ENCODE measurements at regions not wholly inside any gene's neighbourhood (a gene's known extent, or its start where the extent isn't known, plus 50 kb on each side); places are given as distances from the start of the nearest gene placed in this dataset.

GRCh38 chr10:131490991-131491594 lies 179.6 kb upstream of the TCERG1L start:
- Histone ChIP-seq H2AFZ (ENCODE audit: low read length) (no peak overlapping the region), H3K79me2 (ENCODE audit: low read length) (no peaks in the 10 kb centered on the region), H3F3A (ENCODE audit: low read length, unreplicated experiment) (no peaks in the 10 kb centered on the region), H3K4me2 (ENCODE audit: low read length) (no peak overlapping the region), H3K4me3 (ENCODE audit: low read length) (no peak overlapping the region), H3K9me3 (ENCODE audit: low read length) (no peaks in the 10 kb centered on the region), H3K9me2 (replicated peaks; ENCODE audit: low read length) (no peaks in the 10 kb centered on the region), H3K27me3 (ENCODE audit: low read length) (no peaks in the 10 kb centered on the region), H3K4me1 (ENCODE audit: insufficient read depth, low read length) (no peaks in the 10 kb centered on the region), H3K36me3 (ENCODE audit: low read depth, low read length) (no peaks in the 10 kb centered on the region), H3K27ac (ENCODE audit: low read length) (no peak overlapping the region), H4K20me1 (ENCODE audit: low read length) (no peaks in the 10 kb centered on the region), H3K9ac (ENCODE audit: low read length) (no peak overlapping the region)
- ChIA-PET CTCF (no interaction called here), POLR2A (ENCODE audit: unreplicated experiment) (no interaction called here)
- intact Hi-C loops (cut with micrococcal nuclease), result no loop called here
- no peak for DNase-seq
- TF ChIP-seq CTCF (conservative IDR thresholded peaks at IDR 0.05; ENCODE audit: low read depth, low read length) (no peak), EZH2phosphoT487 (IDR thresholded peaks at IDR 0.05; ENCODE audit: borderline replicate concordance, low read length) (no peak), EZH2 (IDR thresholded peaks at IDR 0.05; ENCODE audit: low read length, unreplicated experiment) (no peak)
- no TSS peak for BruUV-seq (replicated peaks)
- no peak for ATAC-seq

DNA sequence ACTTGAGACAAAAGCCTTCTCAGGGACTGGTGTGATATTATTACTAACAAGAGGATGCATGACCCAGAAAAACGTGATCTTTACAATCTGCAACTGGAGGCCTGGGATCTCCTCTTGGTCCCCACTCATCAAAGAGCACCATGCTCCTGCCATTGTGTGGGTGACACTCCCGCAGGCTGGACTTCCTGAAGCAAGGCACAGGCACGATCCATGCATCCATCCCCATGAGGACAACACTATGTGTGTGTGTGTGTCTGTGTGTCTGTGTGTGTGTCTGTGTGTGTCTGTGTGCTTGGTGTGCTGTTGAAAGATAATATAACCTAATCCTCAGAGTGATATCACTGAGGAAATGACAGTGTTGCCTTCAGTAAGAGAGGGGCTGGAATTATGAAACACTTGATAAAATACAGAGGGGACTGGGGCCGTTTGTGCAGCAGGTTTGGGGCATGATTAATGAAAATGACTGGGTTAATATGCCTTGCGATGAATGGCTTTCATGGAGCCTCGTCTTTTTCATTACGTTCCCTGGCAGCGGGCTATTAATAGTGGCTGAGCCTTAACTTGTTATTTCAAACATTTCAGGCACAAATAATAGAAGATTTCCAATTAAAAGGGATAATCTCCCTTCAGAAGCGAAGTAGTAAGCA lies 180.8 kb upstream of the TCERG1L start:
- intact Hi-C loops (cut with micrococcal nuclease), result no loop called here
- H2AFZ ChIP-seq (ENCODE audit: low read length), result no peak overlapping the region
- no peaks in the 10 kb centered on the region for H3K9me2 ChIP-seq (replicated peaks; ENCODE audit: low read length)
- ATAC-seq (no peak), DNase-seq (no peak)
- H3K36me3 ChIP-seq (ENCODE audit: low read depth, low read length), result no peaks in the 10 kb centered on the region
- no peaks in the 10 kb centered on the region for H3K79me2 ChIP-seq (ENCODE audit: low read length)
- ChIA-PET POLR2A (ENCODE audit: unreplicated experiment) (no interaction called here), CTCF (no interaction called here)
- no peaks in the 10 kb centered on the region for H3K27me3 ChIP-seq (ENCODE audit: low read length)
- H3K4me2 ChIP-seq (ENCODE audit: low read length), result no peak overlapping the region
- H3K9me3 ChIP-seq (ENCODE audit: low read length), result no peaks in the 10 kb centered on the region
- H3K4me1 ChIP-seq (ENCODE audit: insufficient read depth, low read length), result no peaks in the 10 kb centered on the region
- no peaks in the 10 kb centered on the region for H3F3A ChIP-seq (ENCODE audit: low read length, unreplicated experiment)
- H3K9ac ChIP-seq (ENCODE audit: low read length), result no peak overlapping the region
- H3K27ac ChIP-seq (ENCODE audit: low read length), result no peak overlapping the region
- TF ChIP-seq EZH2phosphoT487 (IDR thresholded peaks at IDR 0.05; ENCODE audit: borderline replicate concordance, low read length) (no peak), CTCF (conservative IDR thresholded peaks at IDR 0.05; ENCODE audit: low read depth, low read length) (no peak)
- H4K20me1 ChIP-seq (ENCODE audit: low read length), result no peaks in the 10 kb centered on the region
- H3K4me3 ChIP-seq (ENCODE audit: low read length), result no peak overlapping the region
- no TSS peak for BruUV-seq (replicated peaks)

GRCh38 chr10:131493432-131493831 lies 181.9 kb upstream of the TCERG1L start:
- H4K20me1 ChIP-seq (ENCODE audit: low read length), result no peaks in the 10 kb centered on the region
- no peaks in the 10 kb centered on the region for H3K4me1 ChIP-seq (ENCODE audit: insufficient read depth, low read length)
- no peaks in the 10 kb centered on the region for H3K36me3 ChIP-seq (ENCODE audit: low read depth, low read length)
- H3K9me2 ChIP-seq (replicated peaks; ENCODE audit: low read length), result no peaks in the 10 kb centered on the region
- H3K79me2 ChIP-seq (ENCODE audit: low read length), result no peaks in the 10 kb centered on the region
- H3K4me3 ChIP-seq (ENCODE audit: low read length), result no peak overlapping the region
- no peak for DNase-seq
- no peak for ATAC-seq
- POLR2A ChIA-PET (ENCODE audit: unreplicated experiment), result no interaction called here
- no peak overlapping the region for H2AFZ ChIP-seq (ENCODE audit: low read length)
- H3F3A ChIP-seq (ENCODE audit: low read length, unreplicated experiment), result no peaks in the 10 kb centered on the region
- no peak overlapping the region for H3K27ac ChIP-seq (ENCODE audit: low read length)
- no TSS peak for BruUV-seq (replicated peaks)
- CTCF ChIA-PET, result no interaction called here
- TF ChIP-seq EZH2 (IDR thresholded peaks at IDR 0.05; ENCODE audit: low read length, unreplicated experiment), result no peak
- H3K9ac ChIP-seq (ENCODE audit: low read length), result no peak overlapping the region
- no peaks in the 10 kb centered on the region for H3K27me3 ChIP-seq (ENCODE audit: low read length)
- no peak overlapping the region for H3K4me2 ChIP-seq (ENCODE audit: low read length)
- H3K9me3 ChIP-seq (ENCODE audit: low read length), result no peaks in the 10 kb centered on the region
- intact Hi-C loops (cut with micrococcal nuclease), result no loop called here
